A673 (cell line): ENCODE measurements at regions not wholly inside any gene's neighbourhood (a gene's known extent, or its start where the extent isn't known, plus 50 kb on each side); places are given as distances from the start of the nearest gene placed in this dataset.

Source experiments
- CTCF ChIP-seq: fragments of 300-800, 200-600 bp; sonication (generic); conservative IDR thresholded peaks from 2 replicates; pipeline ENCODE4 v1.5.1; 2017; ENCODE audit warnings: low read depth, mild to moderate bottlenecking, antibody characterized with exemption, low read length, moderate library complexity, mixed read lengths
- EZH2 ChIP-seq: fragments of 200-600 bp; sonication (generic); IDR thresholded peaks from 2 replicates; pipeline ENCODE4 v1.6.1; 2017; ENCODE audit warnings: borderline replicate concordance, low read depth, mild to moderate bottlenecking, mixed read lengths, antibody characterized with exemption, low read length; ENCODE audit not compliant: poor library complexity, severe bottlenecking

DNA sequence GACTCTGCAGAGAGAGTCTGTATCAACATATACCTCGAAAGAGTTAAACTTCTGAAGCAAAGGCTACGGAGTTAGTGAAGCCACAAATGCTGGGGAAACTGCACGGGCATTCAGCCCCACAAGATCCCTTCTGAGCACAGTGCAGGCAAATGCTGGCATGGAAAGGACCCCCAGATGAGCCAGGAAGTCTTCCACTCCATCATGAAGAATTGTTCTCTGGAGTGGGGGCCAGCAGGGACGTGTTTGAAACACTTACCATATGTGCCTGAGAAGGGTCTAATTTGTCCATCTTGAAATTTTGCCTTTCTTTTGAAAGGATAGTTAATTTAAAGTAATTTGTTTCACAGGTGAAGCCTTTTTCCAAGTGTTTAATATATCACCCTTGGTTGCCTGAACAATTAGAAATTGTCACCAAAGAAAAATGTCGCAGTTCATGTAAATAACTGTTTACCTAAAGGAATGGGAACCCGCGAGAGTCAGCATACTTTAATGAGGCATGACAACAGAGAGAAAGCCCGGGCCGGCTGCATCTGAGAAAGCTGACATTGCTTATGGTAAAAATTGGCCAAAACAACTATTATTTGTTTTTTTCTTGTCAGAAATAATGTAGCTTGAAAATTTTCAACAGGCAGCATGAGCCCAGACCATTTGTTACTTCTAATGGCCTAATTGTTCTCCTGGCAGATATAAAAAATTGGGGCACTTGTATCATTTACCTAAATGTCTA, 287.6 kb upstream of the MGMT start:
- no peak for TF ChIP-seq CTCF
- no peak for TF ChIP-seq EZH2
